Natural killer cell (primary cell): ENCODE measurements at regions not wholly inside any gene's neighbourhood (a gene's known extent, or its start where the extent isn't known, plus 50 kb on each side); places are given as distances from the start of the nearest gene placed in this dataset.
A peak's percentile ranks its signal among the peaks of the same experiment; 100 is the strongest.

Experiments used
- ATAC-seq, 3 donors: fragments of 150-1000 bp in 2 of 3; fragments of 200-7000 bp in 1 of 3; cut with Tn5 transposase; 1 replicate in 1 of 3; 2 replicates in 2 of 3; pipeline ENCODE4 v1.10.0; 2021; ENCODE audit warnings: mild to moderate bottlenecking in 2 of 3, moderate library complexity in 2 of 3
- DNase-seq, 2 donors: peaks; one replicate each; pipeline versions ENCODE4 v3.0.0 to v3.0.0-alpha.2; 2013 to 2021; ENCODE audit warnings: mixed read lengths in 1 of 2
- H3K27ac ChIP-seq: one replicate; pipeline ENCODE4 v1.5.1; 2013; ENCODE audit warnings: mild to moderate bottlenecking, low read length
- H3K27me3 ChIP-seq: one replicate; pipeline ENCODE4 v1.6.1; 2013; ENCODE audit warnings: low read length; ENCODE audit not compliant: control insufficient read depth, insufficient read depth
- H3K36me3 ChIP-seq: one replicate; pipeline ENCODE4 v1.6.1; 2013; ENCODE audit warnings: low read length; ENCODE audit not compliant: control insufficient read depth, insufficient read depth
- H3K4me1 ChIP-seq: one replicate; pipeline ENCODE4 v1.6.1; 2013; ENCODE audit warnings: low read length; ENCODE audit not compliant: control insufficient read depth, insufficient read depth
- H3K4me3 ChIP-seq: one replicate; pipeline ENCODE4 v1.5.1; 2013; ENCODE audit warnings: low read length
- H3K9me3 ChIP-seq: one replicate; pipeline ENCODE4 v1.6.1; 2013; ENCODE audit warnings: low read length; ENCODE audit not compliant: control insufficient read depth, insufficient read depth
- H3K27ac Mint-ChIP-seq, 2 donors: one replicate each; pipeline ENCODE4 v1.8.0; 2022; ENCODE audit warnings: mild to moderate bottlenecking in 2 of 2, mixed read lengths in 2 of 2, moderate library complexity in 1 of 2
- H3K27me3 Mint-ChIP-seq, 2 donors: one replicate each; pipeline ENCODE4 v1.8.0; 2022; ENCODE audit warnings: low read depth in 2 of 2, mixed read lengths in 2 of 2
- H3K36me3 Mint-ChIP-seq: one replicate; pipeline ENCODE4 v1.8.0; 2022; ENCODE audit warnings: mixed read lengths
- H3K4me1 Mint-ChIP-seq, 2 donors: one replicate each; pipeline ENCODE4 v1.8.0; 2022; ENCODE audit warnings: mixed read lengths in 2 of 2
- H3K4me3 Mint-ChIP-seq: one replicate; pipeline ENCODE4 v1.8.0; 2022; ENCODE audit warnings: mild to moderate bottlenecking, moderate library complexity, mixed read lengths
- H3K9me3 Mint-ChIP-seq, 2 donors: one replicate each; pipeline ENCODE4 v1.8.0; 2022; ENCODE audit warnings: mixed read lengths in 2 of 2
- CTCF ChIP-seq: fragments of 200-600 bp; IDR thresholded peaks from one replicate; pipeline ENCODE4 v1.8.0; 2022; ENCODE audit warnings: antibody characterized with exemption
- WGBS: methylation state at CpG from one replicate; pipeline ENCODE4 v1.1.7; 2013; ENCODE audit warnings: missing lambda C conversion rate; ENCODE audit not compliant: insufficient coverage; 5-methylcytosine and 5-hydroxymethylcytosine counted together
- intact Hi-C: fragments of 100-400 bp; cut with micrococcal nuclease; formaldehyde crosslinking; loops from one replicate; pipeline ENCODE4 v1.14.2; 2022

- Mint-ChIP-seq H3K4me3 (no peak overlapping the region), H3K36me3 (no peaks in the 10 kb centered on the region), H3K27me3 (no peaks in the 10 kb centered on the region), H3K4me1 (no peaks in the 10 kb centered on the region), H3K27ac (no peak overlapping the region), H3K9me3 (peaks cover 5 to 8% of the 10 kb centered on the region in 2 donors)
- intact Hi-C loops = loop anchor here (10.0 kb wide), 1 partner anchor 1802 kb away; no protein-coding TSS in a partner anchor
- no peaks in the 10 kb centered on the region for H3K4me1 ChIP-seq
- DNase-seq (peak in 1 of 2 donors; percentile 31), ATAC-seq (peak in 1 of 3 donors; percentile 54)
- WGBS = 8% methylated on average over 2 of the region's 7 CpGs
- H3K4me3 ChIP-seq = no peak overlapping the region
- H3K9me3 ChIP-seq = no peaks in the 10 kb centered on the region
- peak; percentile 35 for TF ChIP-seq CTCF
- H3K27ac ChIP-seq = no peak overlapping the region
- H3K36me3 ChIP-seq = no peaks in the 10 kb centered on the region
- H3K27me3 ChIP-seq = no peaks in the 10 kb centered on the region
These were observed 529.8 kb upstream of the VRK2 start for GRCh38 chr2:57516698-57517340.

GRCh38 chr2:57523304-57523703, 523.3 kb upstream of the VRK2 start:
- Histone ChIP-seq H3K9me3 (peaks cover 7% of the 10 kb centered on the region), H3K4me3 (no peak overlapping the region), H3K27ac (no peak overlapping the region), H3K4me1 (no peaks in the 10 kb centered on the region), H3K27me3 (no peaks in the 10 kb centered on the region), H3K36me3 (no peaks in the 10 kb centered on the region)
- no peak for ATAC-seq
- no peak overlapping the region for H3K27ac Mint-ChIP-seq
- DNase-seq = no peak
- H3K4me3 Mint-ChIP-seq = no peak overlapping the region
- no peaks in the 10 kb centered on the region for H3K36me3 Mint-ChIP-seq
- peaks cover 12 to 25% of the 10 kb centered on the region in 2 donors for H3K9me3 Mint-ChIP-seq
- no peaks in the 10 kb centered on the region for H3K4me1 Mint-ChIP-seq
- intact Hi-C loops = no loop called here
- 89% methylated on average over 1 of the region's 1 CpG for WGBS
- H3K27me3 Mint-ChIP-seq = no peaks in the 10 kb centered on the region
- TF ChIP-seq CTCF = no peak

DNA sequence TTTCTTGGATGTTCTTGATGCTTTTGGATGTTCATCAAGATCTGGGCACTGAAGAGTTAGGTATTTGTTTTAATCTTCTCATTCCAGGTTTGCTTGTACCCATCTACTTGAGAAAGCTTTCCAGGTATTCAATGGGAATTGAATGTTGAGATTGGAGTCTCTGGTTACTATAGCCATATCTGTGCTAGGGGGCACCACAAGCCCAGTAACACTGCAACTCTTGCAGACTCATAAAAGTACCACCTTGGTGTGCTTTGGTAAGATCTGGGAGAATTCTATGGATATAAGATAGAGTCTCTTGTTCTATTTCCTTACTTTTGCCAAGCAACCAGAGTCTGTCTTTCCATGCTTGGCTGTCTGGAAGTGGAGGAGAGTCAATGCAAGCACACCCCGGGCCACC, 518.9 kb upstream of the VRK2 start:
- Mint-ChIP-seq H3K36me3 (no peaks in the 10 kb centered on the region), H3K9me3 (peaks cover 10 to 21% of the 10 kb centered on the region in 2 donors), H3K27ac (no peak overlapping the region), H3K27me3 (no peaks in the 10 kb centered on the region), H3K4me1 (no peaks in the 10 kb centered on the region), H3K4me3 (no peak overlapping the region)
- Histone ChIP-seq H3K27ac (no peak overlapping the region), H3K36me3 (no peaks in the 10 kb centered on the region), H3K4me3 (no peak overlapping the region), H3K4me1 (no peaks in the 10 kb centered on the region), H3K9me3 (peaks cover 3% of the 10 kb centered on the region), H3K27me3 (no peaks in the 10 kb centered on the region)
- DNase-seq (no peak), ATAC-seq (no peak)
- WGBS = 86% methylated on average over 1 of the region's 1 CpG
- intact Hi-C loops = no loop called here
- TF ChIP-seq CTCF = no peak

GRCh38 chr2:57528499-57528898, 518.1 kb upstream of the VRK2 start:
- Histone ChIP-seq H3K36me3 (no peaks in the 10 kb centered on the region), H3K4me3 (no peak overlapping the region), H3K4me1 (no peaks in the 10 kb centered on the region), H3K27ac (no peak overlapping the region), H3K9me3 (peaks cover 3% of the 10 kb centered on the region), H3K27me3 (no peaks in the 10 kb centered on the region)
- peaks cover 9 to 17% of the 10 kb centered on the region in 2 donors for H3K9me3 Mint-ChIP-seq
- H3K27me3 Mint-ChIP-seq = no peaks in the 10 kb centered on the region
- intact Hi-C loops = no loop called here
- no peaks in the 10 kb centered on the region for H3K36me3 Mint-ChIP-seq
- no peak overlapping the region for H3K4me3 Mint-ChIP-seq
- ATAC-seq = no peak
- no peak overlapping the region for H3K27ac Mint-ChIP-seq
- H3K4me1 Mint-ChIP-seq = no peaks in the 10 kb centered on the region
- WGBS = 83% methylated on average over 3 of the region's 3 CpGs
- no peak for DNase-seq
- TF ChIP-seq CTCF = no peak
